NT2/D1 (cell line): ENCODE measurements at regions not wholly inside any gene's neighbourhood (a gene's known extent, or its start where the extent isn't known, plus 50 kb on each side); places are given as distances from the start of the nearest gene placed in this dataset.

ENCODE experiments used
- YY1 ChIP-seq: IDR thresholded peaks from 2 replicates; pipeline ENCODE4 v1.6.1; 2011; ENCODE audit not compliant: insufficient read length, insufficient read depth
- ZNF274 ChIP-seq: IDR thresholded peaks from 2 replicates; pipeline ENCODE4 v1.6.1; 2011; ENCODE audit warnings: mild to moderate bottlenecking, low read depth, low read length

GRCh38 chr1:162951553-162952315 is 90.8 kb upstream of the CCDC190 start:
- TF ChIP-seq ZNF274 (no peak), YY1 (no peak)
